DOHH2 (cell line): ENCODE measurements at regions not wholly inside any gene's neighbourhood (a gene's known extent, or its start where the extent isn't known, plus 50 kb on each side); places are given as distances from the start of the nearest gene placed in this dataset.

Source experiments
- H3F3A ChIP-seq: fragments of 200-600 bp; sonication (generic), shearing (Covaris generic); 2 replicates; pipeline ENCODE4 v1.6.0; 2016; ENCODE audit warnings: antibody characterized with exemption, mild to moderate bottlenecking; ENCODE audit not compliant: control insufficient read depth, insufficient read depth
- H3K27ac ChIP-seq: fragments of 200-600 bp; sonication (generic); 2 replicates; pipeline ENCODE4 v1.5.1; 2014; ENCODE audit warnings: low read depth, mild to moderate bottlenecking, low read length, moderate library complexity
- H3K27me3 ChIP-seq: fragments of 200-600 bp; sonication (generic); 2 replicates; pipeline ENCODE4 v1.6.1; 2014; ENCODE audit warnings: mild to moderate bottlenecking, low read length, mixed read lengths; ENCODE audit not compliant: control insufficient read depth
- H3K36me3 ChIP-seq: fragments of 200-600 bp; sonication (generic); 2 replicates; pipeline ENCODE4 v1.6.1; 2014; ENCODE audit warnings: mild to moderate bottlenecking, low read length, moderate library complexity, mixed read lengths; ENCODE audit not compliant: control insufficient read depth
- H3K4me1 ChIP-seq: fragments of 200-600 bp; sonication (generic); 2 replicates; pipeline ENCODE4 v1.6.1; 2014; ENCODE audit warnings: mild to moderate bottlenecking, low read length, mixed read lengths; ENCODE audit not compliant: control insufficient read depth
- H3K4me2 ChIP-seq: fragments of 200-600 bp; sonication (generic); 2 replicates; pipeline ENCODE4 v1.6.0; 2014; ENCODE audit warnings: mild to moderate bottlenecking, low read length, moderate library complexity
- H3K4me3 ChIP-seq: fragments of 200-600 bp; sonication (generic); 2 replicates; pipeline ENCODE4 v1.5.1; 2014; ENCODE audit warnings: mild to moderate bottlenecking, low read length, mixed read lengths
- H3K79me2 ChIP-seq: fragments of 200-600 bp; sonication (generic); 2 replicates; pipeline ENCODE4 v1.6.1; 2014; ENCODE audit warnings: mild to moderate bottlenecking, low read length, mixed read lengths; ENCODE audit not compliant: control insufficient read depth
- H3K9me2 ChIP-seq: fragments of 200-600 bp; sonication (generic); replicated peaks from 2 replicates; pipeline ENCODE4 v1.6.1; 2014; ENCODE audit warnings: mild to moderate bottlenecking, low read length, mixed read lengths; ENCODE audit not compliant: control insufficient read depth
- H3K9me3 ChIP-seq: fragments of 200-600 bp; sonication (generic); 2 replicates; pipeline ENCODE4 v1.6.1; 2014; ENCODE audit warnings: antibody characterized with exemption, low read length, mixed read lengths; ENCODE audit not compliant: control insufficient read depth, insufficient read depth
- H4K20me1 ChIP-seq: fragments of 200-600 bp; sonication (generic); 2 replicates; pipeline ENCODE4 v1.6.0; 2014; ENCODE audit warnings: low read depth, mild to moderate bottlenecking, antibody characterized with exemption, low read length, moderate library complexity; ENCODE audit not compliant: control insufficient read depth, insufficient read depth
- EZH2phosphoT487 ChIP-seq: fragments of 200-600 bp; sonication (generic); IDR thresholded peaks from 2 replicates; pipeline ENCODE4 v1.6.1; 2017; ENCODE audit warnings: borderline replicate concordance, mild to moderate bottlenecking, antibody characterized with exemption, low read length, moderate library complexity, mixed read lengths
- TF ChIP-seq, protein P1 (sequence below): fragments of 200-600 bp; sonication (generic); IDR thresholded peaks from one replicate; pipeline ENCODE4 v1.5.1; 2014; ENCODE audit warnings: antibody characterized with exemption, mild to moderate bottlenecking, low read depth, low read length; ENCODE audit not compliant: poor library complexity, severe bottlenecking

DNA sequence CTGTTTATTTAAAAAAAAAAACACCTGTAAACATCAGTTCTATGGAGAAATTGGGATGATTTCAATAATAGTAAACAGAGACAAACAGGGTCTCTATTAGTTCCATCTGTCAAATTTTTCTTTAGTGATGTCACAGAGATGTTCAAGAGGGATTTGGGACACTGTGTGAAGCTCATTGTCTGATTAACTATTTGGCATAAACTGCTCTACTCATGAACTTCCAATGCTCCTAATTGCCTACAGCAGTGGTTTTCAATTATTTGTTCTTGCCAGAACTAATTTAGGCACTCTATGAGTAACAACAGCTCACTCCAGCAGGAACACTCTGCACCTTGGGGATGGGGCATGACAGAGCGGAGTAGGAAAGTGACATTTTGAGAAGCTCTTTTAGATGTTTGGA, 250.1 kb upstream of the PRKD1 start:
- Histone ChIP-seq H3K4me2 (no peak overlapping the region), H3K4me1 (no peaks in the 10 kb centered on the region)
- TF ChIP-seq, protein P1, sequence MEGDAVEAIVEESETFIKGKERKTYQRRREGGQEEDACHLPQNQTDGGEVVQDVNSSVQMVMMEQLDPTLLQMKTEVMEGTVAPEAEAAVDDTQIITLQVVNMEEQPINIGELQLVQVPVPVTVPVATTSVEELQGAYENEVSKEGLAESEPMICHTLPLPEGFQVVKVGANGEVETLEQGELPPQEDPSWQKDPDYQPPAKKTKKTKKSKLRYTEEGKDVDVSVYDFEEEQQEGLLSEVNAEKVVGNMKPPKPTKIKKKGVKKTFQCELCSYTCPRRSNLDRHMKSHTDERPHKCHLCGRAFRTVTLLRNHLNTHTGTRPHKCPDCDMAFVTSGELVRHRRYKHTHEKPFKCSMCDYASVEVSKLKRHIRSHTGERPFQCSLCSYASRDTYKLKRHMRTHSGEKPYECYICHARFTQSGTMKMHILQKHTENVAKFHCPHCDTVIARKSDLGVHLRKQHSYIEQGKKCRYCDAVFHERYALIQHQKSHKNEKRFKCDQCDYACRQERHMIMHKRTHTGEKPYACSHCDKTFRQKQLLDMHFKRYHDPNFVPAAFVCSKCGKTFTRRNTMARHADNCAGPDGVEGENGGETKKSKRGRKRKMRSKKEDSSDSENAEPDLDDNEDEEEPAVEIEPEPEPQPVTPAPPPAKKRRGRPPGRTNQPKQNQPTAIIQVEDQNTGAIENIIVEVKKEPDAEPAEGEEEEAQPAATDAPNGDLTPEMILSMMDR: no peak
- no peak for TF ChIP-seq EZH2phosphoT487

DNA sequence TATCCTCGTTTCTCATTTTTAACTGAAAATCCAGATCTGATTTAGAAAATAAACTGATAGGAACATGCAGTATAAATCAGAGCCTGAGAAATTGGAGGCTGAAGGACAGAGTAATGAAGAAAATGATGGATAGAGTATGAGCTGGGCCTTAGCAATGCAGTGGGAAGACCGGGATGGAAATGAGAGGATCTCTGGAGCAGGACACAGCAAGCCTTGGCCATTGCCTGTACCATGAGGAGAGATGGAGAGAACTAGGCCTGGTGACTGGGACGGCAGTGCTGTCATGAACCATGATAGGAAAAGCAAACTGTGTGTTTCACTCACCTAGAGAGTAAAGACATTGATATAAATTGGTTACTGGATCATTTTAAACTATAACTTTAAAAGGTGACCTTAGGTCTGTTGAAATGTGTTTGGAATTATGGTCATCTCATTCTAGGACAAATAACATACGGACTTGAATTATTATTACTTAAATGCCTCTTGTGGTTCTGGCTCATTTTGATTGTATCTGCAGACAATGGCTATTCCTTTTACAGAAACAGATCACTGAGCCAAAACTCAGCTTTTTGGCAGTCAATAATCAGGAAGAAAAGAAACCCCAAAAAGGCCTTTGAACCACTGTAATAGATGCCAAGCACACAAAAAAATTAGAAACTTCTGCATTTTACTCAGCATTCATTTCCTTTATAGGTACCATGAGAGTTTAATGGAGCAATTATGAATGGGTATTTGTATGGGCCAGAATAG, 251.9 kb upstream of the PRKD1 start:
- H3K27ac ChIP-seq: no peak overlapping the region
- no peaks in the 10 kb centered on the region for H3K4me1 ChIP-seq
- no peaks in the 10 kb centered on the region for H3K27me3 ChIP-seq
- no peaks in the 10 kb centered on the region for H4K20me1 ChIP-seq
- H3F3A ChIP-seq: no peaks in the 10 kb centered on the region
- H3K4me2 ChIP-seq: no peak overlapping the region
- H3K4me3 ChIP-seq: no peak overlapping the region
- H3K79me2 ChIP-seq: no peaks in the 10 kb centered on the region
- no peaks in the 10 kb centered on the region for H3K9me3 ChIP-seq
- no peak for TF ChIP-seq EZH2phosphoT487
- TF ChIP-seq, protein P1: no peak
- no peaks in the 10 kb centered on the region for H3K36me3 ChIP-seq
- H3K9me2 ChIP-seq: no peaks in the 10 kb centered on the region

More for the DNA sequence above, 250.1 kb upstream of the PRKD1 start:
- H3F3A ChIP-seq: no peaks in the 10 kb centered on the region
- H3K9me2 ChIP-seq: no peaks in the 10 kb centered on the region
- no peaks in the 10 kb centered on the region for H3K79me2 ChIP-seq
- no peak overlapping the region for H3K4me3 ChIP-seq
- H3K9me3 ChIP-seq: no peaks in the 10 kb centered on the region
- no peak overlapping the region for H3K27ac ChIP-seq
- no peaks in the 10 kb centered on the region for H3K27me3 ChIP-seq
- no peaks in the 10 kb centered on the region for H4K20me1 ChIP-seq
- H3K36me3 ChIP-seq: no peaks in the 10 kb centered on the region

DNA sequence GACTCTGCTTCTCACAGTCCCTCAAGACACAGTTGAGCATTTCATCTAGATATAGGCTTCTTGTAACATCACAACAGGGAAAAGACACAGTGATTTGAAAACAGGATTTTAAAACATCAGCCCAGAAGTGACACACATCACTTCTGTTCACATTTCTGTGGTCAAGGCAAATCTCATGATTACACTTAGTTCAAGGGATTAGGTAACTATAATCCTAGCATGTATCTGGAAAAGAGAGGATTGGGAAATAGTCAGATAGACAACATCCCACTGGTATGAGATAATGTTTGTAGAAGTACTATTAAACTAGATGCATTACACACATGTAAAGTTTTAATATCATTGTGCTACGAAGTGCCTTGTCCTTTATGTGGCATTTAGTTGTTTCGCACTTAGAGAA, 252.6 kb upstream of the PRKD1 start:
- H3K4me2 ChIP-seq: no peak overlapping the region
- H3K79me2 ChIP-seq: no peaks in the 10 kb centered on the region
- no peak for TF ChIP-seq EZH2phosphoT487
- TF ChIP-seq, protein P1: no peak
- H3K36me3 ChIP-seq: no peaks in the 10 kb centered on the region
- H3F3A ChIP-seq: no peaks in the 10 kb centered on the region
- no peaks in the 10 kb centered on the region for H3K9me2 ChIP-seq
- H3K27ac ChIP-seq: no peak overlapping the region
- no peaks in the 10 kb centered on the region for H4K20me1 ChIP-seq
- H3K4me3 ChIP-seq: no peak overlapping the region
- H3K4me1 ChIP-seq: no peaks in the 10 kb centered on the region
- no peaks in the 10 kb centered on the region for H3K27me3 ChIP-seq
- no peaks in the 10 kb centered on the region for H3K9me3 ChIP-seq
